RPMI8226 (cell line): ENCODE measurements at regions not wholly inside any gene's neighbourhood (a gene's known extent, or its start where the extent isn't known, plus 50 kb on each side); places are given as distances from the start of the nearest gene placed in this dataset.
A peak's percentile ranks its signal among the peaks of the same experiment; 100 is the strongest.
"Not testable (repeated sequence)": the region's sequence is repeated elsewhere in the genome, so short reads cannot be mapped to it uniquely, and the experiment has no call there.

Experiments
- DNase-seq: peaks from one replicate; pipeline ENCODE4 v3.0.0-alpha.2; 2015

DNA sequence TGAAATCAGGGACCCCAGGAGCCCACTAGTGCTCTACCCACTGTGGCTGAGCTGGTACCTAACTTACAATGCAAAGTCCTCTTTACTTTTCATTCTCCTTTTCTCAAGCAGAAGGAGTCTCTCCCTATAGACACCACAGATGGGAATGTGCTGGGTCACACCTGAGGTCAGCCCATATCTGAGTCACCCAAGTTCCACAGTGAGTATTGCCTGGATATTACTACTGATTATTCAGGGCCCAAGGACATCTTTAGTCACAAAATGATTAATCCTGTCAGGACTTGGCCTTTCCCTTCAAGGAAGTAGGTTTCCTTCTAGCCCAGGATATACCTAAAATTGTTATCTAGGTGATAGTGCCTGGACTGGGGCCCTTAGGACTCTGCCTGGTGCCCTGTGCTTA is 1305.2 kb downstream of the SI start:
- no peak for DNase-seq

- DNase-seq: no peak
Observed at GRCh38 chr3:163768048-163768447, 1310.2 kb downstream of the SI start.

DNA sequence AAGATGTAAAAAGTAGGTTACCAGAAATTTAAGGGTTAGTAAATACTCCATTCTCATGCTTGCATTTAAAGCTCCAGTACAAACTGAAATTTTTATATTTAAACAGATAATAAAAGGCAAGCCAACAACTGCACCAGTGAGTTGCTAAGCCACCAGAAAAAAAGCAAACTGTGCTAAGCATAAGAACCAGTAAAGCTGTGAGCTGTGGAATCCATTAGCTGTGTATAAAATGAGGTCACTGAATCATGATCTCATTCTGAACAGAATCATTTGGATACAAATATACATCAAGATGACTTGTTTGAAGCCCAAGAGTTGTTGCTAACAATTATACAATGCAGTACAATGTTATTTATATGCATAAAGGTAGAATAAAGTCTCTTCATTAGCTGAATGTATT is 1312.2 kb downstream of the SI start:
- DNase-seq: no peak

DNA sequence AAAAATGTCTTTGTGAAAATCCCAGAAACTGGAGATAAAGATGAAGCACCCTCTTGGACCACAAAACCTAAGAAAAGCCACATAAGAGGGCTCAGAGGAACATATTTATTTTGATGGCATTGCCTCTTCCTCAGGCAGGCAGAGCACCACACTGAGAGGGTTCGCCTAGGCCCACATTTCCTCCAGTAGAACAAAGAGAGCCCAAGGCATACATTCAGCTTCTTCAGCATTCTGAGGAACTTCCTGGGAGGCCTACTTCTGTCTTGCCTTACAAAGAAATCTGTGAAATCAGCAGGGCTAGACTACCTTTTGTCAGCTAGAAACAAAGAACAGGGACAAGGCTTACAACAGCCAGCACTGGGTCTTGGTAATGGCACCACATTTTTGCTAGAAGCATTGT is 1325.3 kb downstream of the SI start:
- no peak for DNase-seq

DNA sequence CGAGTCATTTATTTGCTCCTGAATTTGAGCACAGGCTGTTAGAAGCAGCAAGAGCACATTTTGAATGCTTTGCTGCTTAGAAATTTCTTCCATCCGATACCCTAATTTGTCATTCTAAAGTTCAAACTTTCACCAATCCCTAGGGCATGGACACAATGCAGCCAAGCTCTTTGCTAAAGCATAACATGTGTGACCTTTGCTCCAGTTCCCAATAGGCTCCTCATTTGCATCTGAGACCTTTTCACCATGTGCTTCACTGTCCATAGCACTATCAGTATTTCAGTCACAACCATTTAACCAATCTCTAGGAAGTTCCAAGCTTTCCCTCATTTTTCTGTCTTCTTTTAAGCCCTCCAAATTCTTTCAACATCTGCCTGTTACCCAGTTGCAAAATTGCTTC is 1333.1 kb downstream of the SI start:
- no peak for DNase-seq

DNA sequence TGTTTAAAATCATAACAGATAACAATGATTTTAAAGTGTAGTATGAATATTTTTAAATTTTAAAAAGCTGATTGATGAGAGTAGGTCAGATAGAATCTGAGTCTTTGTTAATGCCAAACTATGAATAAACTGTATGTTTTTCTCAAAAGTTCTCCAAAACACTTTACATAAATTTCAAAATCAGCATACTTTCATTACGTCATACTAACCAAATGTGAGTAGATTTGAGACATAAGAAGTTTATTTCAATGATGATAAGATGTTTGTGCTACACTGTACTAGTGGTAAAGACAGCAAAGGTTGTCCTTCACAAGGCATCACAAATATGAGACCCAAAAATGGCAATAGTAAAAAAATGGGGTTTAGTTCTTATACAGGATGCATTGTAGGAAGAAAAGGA is 1342.9 kb downstream of the SI start:
- DNase-seq: no peak

- no peak for DNase-seq
Observed at GRCh38 chr3:163730684-163731083, 1347.6 kb downstream of the SI start.

GRCh38 chr3:163726125-163726524 is 1352.2 kb downstream of the SI start:
- DNase-seq: peak; percentile 10

DNA sequence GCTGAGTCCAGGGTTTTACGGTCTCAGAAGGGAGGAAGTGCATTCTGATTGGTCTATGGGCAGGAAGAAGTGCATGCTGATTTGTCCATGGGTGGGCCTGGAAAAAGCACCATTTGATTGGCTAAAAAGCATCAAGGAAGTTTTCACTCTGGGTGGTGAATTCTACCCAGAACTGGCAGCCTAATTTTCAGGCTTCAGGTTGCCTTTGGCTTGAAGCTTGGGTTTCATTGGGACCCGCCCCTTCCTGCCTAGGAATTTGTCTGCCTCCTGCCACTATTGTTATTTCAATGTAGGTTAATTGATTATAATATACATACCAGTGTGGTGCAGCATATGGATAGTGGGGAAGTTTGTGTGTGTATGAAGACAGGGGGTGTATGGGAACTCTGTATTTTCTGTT is 1355.9 kb downstream of the SI start:
- no peak for DNase-seq

GRCh38 chr3:163721596-163721995 is 1356.7 kb downstream of the SI start:
- no peak for DNase-seq

GRCh38 chr3:163717377-163717776 is 1360.9 kb downstream of the SI start:
- no peak for DNase-seq

DNA sequence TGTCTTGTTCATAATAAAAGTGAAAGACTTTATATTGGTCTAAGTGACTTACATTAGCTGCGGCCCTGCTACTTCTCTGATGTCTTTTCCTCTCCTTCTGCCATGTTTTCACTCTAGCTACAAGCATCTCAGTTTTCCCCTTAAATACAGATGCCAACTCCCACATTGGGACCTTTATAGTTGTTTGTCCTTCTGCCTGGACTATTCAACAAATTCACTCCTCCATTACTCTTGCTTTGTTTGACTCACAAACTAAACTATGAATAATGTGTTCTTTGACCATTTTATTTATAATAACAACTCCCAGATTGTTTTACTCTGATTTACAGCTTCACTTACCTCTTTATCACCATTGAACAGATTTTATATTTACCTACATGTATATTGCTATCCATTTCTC is 1369.9 kb downstream of the SI start:
- no peak for DNase-seq

DNA sequence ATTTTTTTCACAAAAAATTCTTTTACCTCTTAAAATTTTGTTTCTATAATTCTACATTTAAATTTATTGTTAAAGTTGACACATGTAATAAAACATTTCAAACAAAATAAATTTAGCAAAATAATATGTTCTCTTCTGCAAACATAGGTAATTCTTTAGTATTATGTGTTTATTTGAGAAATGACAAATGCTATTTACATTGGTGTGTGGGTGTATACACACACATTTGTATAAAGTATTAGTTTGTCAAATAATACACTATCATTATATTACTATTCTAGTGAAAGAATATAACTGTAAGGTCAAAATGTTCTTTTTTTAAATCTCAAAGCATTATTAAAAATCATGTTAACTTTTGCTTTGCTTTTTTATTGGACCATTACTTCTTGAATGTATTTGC is 1370.6 kb downstream of the SI start:
- DNase-seq: no peak

- DNase-seq: not testable (repeated sequence)
Observed at GRCh38 chr3:163698221-163698620, 1380.1 kb downstream of the SI start.

DNA sequence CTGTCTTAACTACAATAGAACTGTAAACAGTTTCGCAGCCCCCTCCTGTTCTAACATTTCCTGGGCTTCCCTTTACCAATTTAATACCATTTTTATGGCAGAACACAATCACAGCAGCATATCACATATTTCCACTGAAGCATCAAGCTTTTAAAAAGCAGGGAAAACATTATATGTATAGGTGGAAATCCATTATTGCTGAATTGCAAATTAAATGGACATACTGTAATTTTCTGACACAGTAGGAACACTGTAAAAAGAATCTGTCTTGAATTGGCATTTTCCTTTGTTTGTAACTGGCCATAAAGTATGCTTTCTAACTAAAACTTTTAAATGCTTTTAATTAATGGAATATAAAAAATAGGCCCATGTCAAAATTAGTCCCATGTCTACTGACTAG is 1385.8 kb downstream of the SI start:
- no peak for DNase-seq

DNA sequence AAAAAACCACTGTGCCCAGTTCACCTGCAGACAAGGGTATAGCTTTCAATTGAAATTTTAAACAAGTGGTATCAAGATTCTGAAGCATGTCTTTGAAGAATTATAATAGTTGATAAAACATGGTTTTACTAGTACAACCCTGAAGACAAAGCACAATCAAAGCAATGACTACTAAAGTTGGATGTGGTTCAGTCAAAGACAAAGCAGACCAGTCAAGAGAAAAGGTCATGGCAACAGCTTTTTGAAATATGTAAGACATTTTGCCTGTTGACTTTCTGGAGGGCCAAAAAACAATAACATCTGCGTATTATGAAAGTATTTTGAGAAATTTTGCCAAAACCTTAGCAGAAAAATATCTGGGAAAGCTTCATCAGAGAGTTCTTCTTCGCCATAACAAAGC is 1393.6 kb downstream of the SI start:
- DNase-seq: no peak

- DNase-seq: no peak
Observed at GRCh38 chr3:163672954-163673353, 1405.3 kb downstream of the SI start.

DNA sequence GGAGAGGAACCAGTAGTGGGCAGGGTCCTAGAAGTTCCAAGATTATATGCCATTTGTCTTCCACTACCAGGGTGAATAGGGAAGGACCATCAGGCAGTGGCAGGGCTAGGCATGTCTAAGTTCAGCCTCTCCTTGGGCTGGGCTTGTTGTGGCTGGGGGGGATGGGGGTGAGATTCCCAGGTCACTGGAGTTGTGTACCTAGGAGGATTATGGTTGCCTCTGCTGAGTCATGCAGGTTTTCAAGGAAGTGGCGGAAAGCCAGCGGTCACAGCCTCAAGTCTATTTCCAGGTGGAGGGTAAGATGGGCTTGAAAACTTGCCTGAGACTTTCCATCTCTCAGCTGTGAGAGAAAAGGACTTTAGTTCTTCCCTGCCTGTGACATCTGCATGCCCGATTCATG is 1407.1 kb downstream of the SI start:
- DNase-seq: peak; percentile 53

DNA sequence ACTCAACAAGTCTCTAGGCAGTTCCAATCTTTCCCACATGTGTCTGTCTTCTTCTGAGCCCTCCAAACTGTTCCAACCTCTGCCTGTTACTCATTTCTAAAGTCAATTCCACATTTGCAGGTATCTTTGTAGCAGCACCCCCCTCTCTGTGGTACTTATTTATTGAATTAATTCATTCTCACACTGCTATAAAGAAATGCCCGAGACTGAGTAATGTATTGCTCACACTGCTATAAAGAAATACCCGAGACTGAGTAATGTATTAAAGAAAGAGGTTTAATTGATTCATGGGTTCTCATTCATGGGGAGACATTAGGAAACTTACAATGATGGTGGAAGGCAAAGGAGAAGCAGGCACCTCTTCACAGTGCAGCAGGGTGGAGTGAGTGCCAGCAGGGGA is 1413.8 kb downstream of the SI start:
- DNase-seq: no peak

GRCh38 chr3:163657088-163657487 is 1421.2 kb downstream of the SI start:
- DNase-seq: peak; percentile 2

DNA sequence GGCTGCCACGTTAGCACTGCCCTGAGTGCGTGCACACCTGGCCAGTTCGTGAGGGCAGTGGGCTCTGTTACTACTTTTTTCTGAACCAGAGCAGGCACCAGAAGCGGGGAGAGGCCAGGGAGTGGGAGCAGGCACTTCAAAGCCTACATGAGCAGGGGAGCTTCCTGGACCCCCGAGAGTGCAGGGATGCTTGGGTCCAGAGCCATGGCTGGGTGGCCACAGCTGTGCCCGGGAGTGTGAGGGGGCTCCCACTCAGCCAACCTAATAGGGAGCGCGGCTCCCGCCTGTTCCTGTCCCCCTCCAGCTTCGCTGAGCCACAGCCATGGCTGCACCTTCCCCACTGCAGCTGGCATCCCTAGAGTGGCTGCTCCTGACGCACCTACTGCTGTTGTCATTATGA is 1423.3 kb downstream of the SI start:
- DNase-seq: no peak

DNA sequence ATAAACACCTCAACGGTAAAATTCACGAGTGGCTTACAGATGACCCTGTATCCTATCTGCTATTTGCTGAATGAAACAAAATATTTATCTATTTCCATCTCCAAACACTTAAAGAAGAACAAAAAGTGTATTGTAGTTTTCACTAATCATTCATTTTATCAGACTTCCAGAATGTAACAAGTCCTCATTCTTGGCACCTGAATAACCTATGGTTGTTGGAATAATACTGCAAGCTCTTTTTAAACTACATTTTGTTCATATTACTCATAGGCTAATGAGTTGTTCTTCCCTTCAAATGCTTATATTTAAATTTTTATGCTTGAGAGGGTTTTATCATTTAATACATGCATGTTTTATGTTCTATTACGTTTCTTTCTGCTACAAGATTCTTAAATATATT is 1434.1 kb downstream of the SI start:
- no peak for DNase-seq

DNA sequence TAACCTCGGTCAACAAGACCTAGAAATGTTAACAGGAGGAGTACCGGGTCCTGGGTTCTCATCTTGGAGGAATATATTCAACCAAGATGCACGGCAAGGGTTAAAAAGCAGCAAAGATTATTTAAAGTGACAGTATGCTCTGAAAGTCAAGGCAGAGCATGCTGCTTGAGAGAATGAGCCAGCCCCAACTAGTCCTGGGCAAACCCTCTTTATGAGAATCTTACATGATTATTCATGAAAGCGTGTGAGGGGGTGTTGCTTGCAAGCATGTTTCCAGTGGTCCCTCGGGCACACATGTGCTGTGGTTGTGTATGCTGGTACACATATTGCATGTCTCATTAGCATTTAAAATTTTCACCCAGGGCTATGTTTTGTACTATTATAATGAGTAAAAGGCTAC is 1445.6 kb downstream of the SI start:
- no peak for DNase-seq

- DNase-seq: no peak
Observed at GRCh38 chr3:163626753-163627152, 1451.5 kb downstream of the SI start.

GRCh38 chr3:163622384-163622783 is 1455.9 kb downstream of the SI start:
- peak; percentile 32 for DNase-seq

- no peak for DNase-seq
Observed at GRCh38 chr3:163614886-163615285, 1463.4 kb downstream of the SI start.
